GM18505 (cell line): ENCODE measurements at regions not wholly inside any gene's neighbourhood (a gene's known extent, or its start where the extent isn't known, plus 50 kb on each side); places are given as distances from the start of the nearest gene placed in this dataset.
A peak's percentile ranks its signal among the peaks of the same experiment; 100 is the strongest.

Experiments used
- ATAC-seq: cut with Tn5 transposase; IDR thresholded peaks from one replicate; pipeline ENCODE4 v1.9.1; 2021; ENCODE audit not compliant: unreplicated experiment
- POLR2A ChIP-seq: IDR thresholded peaks from 4 replicates; pipeline ENCODE4 v1.6.1; 2011; ENCODE audit warnings: borderline replicate concordance; ENCODE audit not compliant: insufficient read depth, insufficient read length; ENCODE audit errors: extremely low read depth

DNA sequence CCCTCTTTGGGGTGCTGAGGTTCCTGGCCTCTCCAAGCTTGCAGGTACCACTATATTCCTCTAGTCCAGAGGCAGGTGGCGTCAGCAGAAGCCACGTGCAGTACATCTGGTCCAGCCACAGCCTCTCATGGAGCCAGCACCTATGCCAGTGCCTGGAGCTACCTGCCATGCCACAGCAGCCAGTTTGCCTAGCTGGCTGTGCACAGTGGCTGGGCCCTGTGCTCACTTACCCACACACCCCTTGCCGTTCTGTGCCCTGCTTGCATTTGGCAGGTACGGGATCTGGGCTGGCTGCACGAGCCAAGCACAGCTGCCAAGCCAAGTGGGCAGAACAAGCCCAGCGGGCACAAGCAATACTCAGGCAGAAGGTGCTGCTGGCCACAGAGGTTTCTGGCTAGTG is 601.1 kb downstream of the EPHA5 start:
- TF ChIP-seq POLR2A, result no peak
- no peak for ATAC-seq

DNA sequence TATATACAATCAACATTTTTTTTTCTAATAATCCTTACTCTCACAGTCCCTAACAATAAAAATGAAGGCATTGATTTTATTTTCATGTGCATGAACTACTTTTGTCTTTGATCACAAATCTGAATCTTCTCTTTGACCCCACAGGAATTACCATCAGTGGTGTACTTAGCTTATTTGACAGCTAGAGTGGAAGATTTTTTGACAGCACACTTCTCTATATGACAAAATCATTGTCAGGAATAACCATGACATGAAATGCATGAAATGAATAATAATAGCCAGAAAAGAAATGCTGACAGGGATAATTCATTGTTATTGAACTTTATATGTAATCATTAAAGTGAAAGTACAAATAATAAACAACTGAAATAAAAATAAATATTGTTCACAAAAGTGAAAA is 604.2 kb downstream of the EPHA5 start:
- TF ChIP-seq POLR2A, result no peak
- ATAC-seq, result no peak

DNA sequence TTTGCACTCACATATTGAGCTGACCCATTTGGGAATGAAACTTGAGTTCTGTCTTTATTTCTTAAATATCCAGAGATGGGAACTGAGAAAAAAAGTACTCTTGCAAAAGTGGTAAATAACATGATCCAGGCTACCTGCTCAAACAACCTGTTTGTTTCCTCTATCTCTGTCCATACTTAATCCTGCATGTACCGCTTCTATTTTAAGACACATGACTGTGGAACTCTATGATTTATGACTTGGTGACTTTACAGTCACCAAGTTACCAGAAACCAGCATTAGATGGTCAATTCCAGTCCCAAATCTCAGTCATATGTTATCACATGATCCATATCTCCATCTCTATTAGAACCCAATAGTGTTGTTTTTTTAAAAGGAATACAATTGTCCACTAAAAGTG is 606.7 kb downstream of the EPHA5 start:
- no peak for TF ChIP-seq POLR2A
- no peak for ATAC-seq

DNA sequence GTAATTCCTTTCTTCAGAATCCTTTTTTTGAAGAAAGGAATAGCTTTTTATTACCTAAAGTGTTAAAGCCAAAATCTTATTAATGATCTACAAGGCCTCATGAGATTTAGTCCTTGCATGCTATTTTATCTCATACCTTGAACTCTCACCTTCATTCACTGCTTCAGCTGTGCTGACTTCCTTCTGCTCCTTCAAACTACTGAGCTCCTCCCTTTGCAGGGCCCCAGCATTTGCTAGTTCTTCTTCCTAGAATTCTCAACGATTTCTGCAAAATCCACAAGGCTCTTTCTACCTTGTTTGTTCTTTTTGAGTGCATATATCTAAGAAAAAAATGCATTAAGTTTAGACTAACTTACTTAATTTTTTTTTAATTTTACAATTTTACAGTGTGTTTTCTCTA is 619.5 kb downstream of the EPHA5 start:
- TF ChIP-seq POLR2A, result no peak
- ATAC-seq, result no peak

DNA sequence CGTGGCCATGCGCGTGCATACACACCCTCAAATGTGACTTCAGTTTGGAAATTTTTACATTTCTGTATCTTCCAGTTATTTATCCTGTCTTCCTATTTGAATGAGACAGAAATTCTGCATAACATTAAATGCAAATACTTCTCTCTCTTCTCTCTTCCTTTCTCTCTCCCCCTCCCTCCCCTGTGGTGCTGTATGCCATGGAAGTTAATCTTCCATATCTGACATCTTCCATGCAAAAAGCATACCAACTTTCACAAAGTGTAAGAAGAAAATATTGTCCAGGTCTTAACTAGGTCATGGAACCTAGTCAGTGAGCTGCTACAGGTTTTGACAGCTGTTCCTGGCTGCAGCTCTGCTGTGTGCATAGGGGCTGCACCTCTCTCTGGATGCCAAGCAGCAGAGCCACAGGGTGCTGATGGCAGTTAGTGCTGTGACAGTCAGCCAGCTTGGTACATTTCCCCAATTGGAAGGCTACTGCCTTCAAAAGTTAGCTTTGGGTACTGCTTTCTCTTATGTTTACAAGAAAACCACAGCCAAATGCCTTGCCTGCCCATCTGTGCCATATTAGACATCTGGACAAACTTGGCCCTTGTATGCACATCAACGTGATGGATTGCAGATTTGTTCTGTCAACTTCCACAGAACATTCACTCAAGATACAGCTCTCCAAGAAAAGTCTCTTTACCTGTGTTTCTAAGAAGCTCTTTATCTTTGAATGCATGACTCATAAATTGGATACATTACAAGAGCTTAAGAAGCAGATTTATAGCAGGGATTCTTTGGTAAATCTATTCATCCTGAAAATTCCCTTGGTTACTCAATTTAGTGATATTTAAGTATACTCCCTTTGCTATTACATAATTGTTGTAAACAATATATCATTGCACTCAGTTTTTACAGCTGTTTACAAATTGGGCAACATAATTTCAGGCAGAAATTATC is 623.8 kb downstream of the EPHA5 start:
- no peak for ATAC-seq
- no peak for TF ChIP-seq POLR2A

DNA sequence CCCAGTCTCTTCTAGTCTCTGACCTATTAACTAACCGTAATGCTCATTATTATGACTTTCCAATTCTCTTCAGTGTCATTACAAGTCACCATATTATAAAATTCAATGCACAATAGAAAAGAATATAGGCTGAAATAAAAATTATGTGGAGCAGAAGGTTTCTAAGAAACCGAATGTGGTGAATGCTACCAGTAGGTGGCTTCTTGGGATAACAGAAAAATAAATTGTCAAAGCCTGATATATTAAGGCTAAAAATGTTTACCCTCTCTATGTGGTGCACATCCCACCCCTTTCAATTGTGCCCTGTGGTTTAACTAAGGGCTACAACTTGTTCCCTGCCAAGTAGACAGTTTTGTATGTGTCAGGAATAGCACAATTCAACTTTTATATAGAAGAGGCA is 624.6 kb upstream of the TECRL start:
- TF ChIP-seq POLR2A, result no peak
- no peak for ATAC-seq

DNA sequence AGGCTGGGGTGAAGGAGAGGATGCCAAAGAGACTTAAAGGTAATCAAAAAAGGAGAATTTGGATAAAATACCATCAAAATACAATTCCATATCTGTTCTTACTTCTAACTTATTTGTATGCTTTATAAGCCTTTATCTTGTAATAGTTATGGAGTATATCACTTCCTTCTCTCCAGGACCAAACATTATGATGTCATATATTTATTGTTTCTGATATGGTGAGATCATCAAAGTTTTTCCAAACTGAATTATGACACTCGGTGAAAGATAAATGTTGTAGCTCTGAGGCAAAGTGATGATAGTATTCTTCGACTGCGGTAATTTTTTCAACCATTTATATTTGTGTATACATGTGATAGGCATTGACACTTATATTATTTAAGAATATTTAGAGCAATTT is 619.3 kb upstream of the TECRL start:
- ATAC-seq, result no peak
- no peak for TF ChIP-seq POLR2A

DNA sequence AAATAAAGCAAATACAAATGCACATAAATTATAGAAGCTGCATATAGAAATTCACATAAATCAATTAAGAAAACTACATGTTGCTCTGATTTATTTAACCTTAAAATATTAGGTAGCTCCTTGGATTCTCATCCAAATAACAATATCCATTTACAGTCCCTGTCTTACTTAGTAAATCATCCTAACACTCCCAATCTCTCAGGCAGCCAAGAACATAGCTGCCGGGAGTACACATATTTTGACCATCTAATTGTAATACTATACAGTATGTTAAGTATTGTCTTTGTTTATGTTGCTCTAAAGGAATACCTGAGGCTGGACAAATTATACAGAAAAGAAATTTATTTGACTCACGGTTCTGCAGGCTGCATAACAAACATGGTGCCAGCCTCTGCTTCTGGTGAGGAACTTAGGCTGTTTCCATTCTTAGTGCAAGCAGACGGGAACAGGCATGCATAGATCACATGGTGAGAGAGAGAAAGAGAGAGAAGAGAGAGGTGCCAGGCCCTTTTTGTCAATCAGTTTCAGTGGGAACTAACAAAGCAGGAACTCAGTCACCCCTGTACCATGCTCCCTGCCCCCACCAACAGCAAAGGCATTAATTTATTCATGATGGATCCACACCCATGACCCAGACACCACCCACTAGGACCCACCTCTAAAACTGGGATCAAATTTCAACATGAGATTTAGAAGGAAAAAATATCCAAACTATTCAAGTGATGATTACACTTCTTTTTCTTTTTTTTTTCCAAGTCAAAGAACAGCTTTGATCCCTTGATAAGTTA is 614.8 kb upstream of the TECRL start:
- TF ChIP-seq POLR2A, result no peak

DNA sequence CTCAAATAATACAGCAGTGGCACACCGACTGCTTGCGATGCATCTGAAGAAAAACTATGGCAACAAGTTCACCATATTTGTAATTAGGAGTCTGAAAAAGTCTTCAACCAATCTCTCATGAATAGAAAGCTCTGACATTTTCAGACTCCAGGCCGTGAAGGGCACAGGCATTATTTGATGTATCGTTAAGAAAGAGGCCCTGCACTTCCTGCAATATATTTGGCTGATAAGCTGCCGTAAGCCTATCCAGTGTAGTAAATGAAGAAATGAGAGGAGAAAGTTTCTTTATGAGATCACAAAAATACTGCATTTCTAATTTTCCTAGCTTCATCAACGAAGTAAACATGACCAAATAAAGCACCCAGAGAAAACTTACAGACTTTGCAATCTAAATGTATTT is 613.8 kb upstream of the TECRL start:
- TF ChIP-seq POLR2A, result no peak

More for the DNA sequence above, 614.8 kb upstream of the TECRL start:
- no peak for ATAC-seq

DNA sequence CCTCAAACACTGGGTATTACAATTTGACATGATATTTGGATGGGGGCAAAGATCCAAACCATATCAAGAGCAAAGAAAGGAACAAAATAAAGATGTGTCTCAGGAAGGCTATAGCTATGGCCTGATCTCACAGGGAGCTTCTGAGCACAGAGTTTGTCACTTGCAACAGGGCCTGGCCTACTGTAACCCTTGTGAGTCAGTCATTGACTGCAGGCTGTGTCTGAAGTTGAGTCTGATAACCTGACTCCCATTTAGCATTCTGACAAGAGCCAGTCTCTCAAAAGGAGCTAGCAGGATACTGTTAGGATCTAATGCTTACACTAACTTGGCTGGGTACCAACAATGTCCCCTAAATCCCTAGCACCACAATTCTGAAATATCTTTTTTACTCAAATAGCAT is 612.5 kb upstream of the TECRL start:
- TF ChIP-seq POLR2A, result no peak
- no peak for ATAC-seq

More for the DNA sequence above, 613.8 kb upstream of the TECRL start:
- ATAC-seq, result no peak

DNA sequence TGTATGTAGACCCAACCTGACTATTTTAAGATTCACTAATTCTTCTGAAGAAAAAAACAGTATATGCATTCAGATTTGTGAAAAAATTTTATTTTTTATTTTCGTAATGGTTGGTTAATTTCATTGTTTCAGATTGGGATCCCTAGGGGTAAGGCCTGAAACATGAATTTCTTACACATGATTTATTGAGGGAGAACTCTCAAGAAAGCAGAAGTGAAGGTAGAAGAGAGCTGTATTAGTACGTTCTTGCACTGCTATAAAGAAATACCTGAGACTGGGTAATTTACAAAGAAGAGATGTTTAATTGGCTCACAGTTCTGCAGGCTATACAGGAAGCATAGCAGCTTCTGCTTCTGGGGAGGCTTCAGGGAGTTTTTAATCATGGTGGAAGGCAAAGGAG is 611.9 kb upstream of the TECRL start:
- ATAC-seq, result no peak
- TF ChIP-seq POLR2A, result no peak

DNA sequence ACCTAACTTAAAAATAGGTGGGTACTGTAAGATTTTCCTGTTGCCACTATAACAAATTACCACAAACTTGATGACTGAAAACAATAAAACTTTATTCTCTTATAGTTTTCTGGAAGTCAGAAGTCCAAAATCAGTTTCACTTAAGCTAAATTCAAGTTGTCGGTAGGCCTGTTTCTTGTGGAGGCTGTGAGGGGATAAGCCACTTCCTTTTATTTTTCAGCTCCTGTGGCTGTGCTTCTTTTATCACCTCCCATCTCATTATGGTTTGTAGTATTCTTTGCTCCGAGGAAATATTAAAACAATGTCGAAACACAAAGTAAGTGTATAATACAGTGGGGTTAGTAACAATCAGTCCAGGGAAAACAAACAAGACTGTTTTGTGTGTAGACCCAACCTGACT is 610.5 kb upstream of the TECRL start:
- no peak for ATAC-seq
- no peak for TF ChIP-seq POLR2A

DNA sequence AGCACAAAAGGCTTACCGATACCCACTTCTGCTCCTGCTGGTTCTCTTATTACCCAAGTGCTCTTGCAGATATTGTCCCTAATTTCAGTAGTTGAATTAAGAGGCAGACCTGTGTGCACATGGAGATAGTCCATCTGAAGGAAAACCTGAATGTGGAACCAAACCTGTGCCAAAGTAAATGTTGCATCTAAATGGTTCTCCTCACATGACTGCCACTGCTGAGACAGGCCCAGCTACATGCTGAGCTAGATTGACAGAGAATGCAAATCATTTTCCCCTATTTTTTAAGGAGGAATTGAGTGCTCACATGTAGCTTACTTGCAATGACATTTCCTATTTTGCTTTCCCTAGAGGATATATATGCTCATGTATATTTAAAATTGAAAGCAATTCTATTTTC is 609.1 kb upstream of the TECRL start:
- TF ChIP-seq POLR2A, result no peak
- no peak for ATAC-seq

DNA sequence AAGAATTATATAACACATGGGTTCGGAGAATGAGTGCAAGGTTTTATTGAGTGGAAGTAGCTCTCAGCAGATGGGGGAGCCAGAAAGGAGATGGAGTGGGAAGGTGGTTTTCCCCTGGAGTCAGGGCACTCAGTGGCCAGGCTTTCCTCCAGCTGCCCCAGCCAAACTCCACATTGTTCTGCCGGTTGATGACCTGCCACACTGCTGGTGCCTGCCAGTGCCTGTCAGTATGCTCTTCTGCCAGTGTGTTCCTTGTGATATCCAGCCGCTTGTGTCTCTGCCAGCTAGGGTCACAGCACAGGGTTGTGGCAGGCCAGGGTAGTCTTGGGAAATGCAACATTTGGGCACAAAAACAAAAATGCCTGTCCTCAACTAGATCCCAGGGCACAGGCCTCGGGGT is 604.8 kb upstream of the TECRL start:
- TF ChIP-seq POLR2A, result no peak
- no peak for ATAC-seq

DNA sequence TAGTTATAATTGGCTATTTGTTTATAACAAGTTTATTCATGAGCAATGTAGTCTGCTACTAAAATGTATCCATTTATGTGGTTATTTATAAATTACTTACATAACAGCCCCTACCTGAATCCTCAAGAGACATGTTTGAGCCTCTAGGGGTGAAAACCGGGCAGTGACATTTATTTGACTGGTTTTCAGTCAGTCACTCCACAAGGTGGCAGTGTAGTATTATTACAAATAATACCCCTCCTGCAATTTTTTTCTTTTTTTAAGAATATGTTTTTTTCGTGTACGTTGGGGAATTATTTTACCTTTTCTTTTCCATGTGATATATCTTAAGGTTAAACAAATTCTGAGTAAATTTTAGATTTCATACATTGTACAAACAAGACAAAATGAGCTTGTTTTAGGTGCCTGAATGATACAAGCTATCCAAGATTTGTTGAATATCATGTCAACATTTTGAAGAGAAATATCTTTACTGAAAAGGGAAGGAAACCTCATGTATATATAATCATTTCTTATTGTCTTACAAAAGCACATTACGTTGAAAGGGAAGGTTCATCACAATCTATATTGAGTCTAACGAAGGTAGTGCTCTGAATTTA is 598.7 kb upstream of the TECRL start:
- ATAC-seq, result peak; percentile 62
- TF ChIP-seq POLR2A, result no peak
